GM19372 (cell line): ENCODE measurements at regions not wholly inside any gene's neighbourhood (a gene's known extent, or its start where the extent isn't known, plus 50 kb on each side); places are given as distances from the start of the nearest gene placed in this dataset.
"Not testable (repeated sequence)": the region's sequence is repeated elsewhere in the genome, so short reads cannot be mapped to it uniquely, and the experiment has no call there.

Source experiments
- ATAC-seq: cut with Tn5 transposase; IDR thresholded peaks from one replicate; pipeline ENCODE4 v1.9.1; 2021; ENCODE audit warnings: mild to moderate bottlenecking, low read depth, moderate library complexity; ENCODE audit not compliant: unreplicated experiment

DNA sequence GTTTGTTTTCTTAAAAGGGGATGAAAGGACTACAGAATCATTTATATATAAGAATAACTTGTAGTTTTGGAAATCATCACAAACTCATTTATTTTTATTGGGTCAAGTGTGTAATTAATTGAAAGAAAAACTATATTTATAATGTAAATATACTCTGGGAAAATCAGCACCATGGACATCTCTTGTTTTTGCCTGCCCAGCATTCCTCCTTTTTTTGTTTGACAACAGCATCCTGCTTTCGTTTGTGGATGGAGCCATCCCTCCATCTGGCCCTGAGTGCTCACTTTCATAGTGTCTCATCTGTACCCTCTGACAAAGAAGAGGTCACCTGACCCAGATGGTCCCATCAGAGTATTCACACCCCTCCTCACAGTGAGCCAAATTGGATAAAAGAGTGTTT lies 308.2 kb upstream of the HTR1E start:
- no peak for ATAC-seq

DNA sequence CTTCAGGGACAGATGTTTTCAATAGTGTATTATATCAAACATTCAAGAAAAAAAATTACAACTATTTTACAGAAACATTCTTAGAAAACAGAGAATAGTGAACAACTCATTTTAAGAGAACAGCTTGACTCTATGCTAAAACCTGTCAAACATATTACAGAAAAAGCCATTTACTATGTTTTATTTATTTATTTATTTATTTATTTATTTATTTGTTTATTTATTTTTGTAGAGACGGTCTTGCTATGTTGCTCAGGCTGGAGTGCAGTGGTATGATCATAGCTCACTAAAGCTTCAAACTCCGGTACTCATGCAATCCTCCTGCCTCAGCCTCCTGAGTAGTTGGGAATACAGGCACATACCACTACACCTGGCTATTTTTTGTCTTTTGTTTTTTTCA lies 317.9 kb upstream of the HTR1E start:
- ATAC-seq = no peak

DNA sequence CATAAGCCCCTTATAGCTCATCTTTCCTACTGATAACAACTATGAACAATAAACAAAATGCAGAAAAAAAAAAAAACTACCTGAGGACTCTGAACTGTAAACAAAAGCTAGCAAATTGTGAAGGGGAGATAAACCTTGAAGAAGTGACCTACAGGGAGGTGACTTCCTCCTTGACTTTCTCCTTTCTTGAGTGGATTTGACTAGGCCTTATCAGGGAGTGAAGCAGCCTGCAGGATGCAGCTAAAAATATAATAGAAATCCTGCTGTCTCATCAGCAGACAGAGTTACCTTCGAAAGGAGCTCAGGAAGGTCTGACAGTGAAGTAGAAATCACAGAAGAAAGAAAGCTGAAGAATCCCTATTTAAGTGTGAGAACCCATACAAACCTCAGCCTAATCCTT lies 322.0 kb upstream of the HTR1E start:
- no peak for ATAC-seq

DNA sequence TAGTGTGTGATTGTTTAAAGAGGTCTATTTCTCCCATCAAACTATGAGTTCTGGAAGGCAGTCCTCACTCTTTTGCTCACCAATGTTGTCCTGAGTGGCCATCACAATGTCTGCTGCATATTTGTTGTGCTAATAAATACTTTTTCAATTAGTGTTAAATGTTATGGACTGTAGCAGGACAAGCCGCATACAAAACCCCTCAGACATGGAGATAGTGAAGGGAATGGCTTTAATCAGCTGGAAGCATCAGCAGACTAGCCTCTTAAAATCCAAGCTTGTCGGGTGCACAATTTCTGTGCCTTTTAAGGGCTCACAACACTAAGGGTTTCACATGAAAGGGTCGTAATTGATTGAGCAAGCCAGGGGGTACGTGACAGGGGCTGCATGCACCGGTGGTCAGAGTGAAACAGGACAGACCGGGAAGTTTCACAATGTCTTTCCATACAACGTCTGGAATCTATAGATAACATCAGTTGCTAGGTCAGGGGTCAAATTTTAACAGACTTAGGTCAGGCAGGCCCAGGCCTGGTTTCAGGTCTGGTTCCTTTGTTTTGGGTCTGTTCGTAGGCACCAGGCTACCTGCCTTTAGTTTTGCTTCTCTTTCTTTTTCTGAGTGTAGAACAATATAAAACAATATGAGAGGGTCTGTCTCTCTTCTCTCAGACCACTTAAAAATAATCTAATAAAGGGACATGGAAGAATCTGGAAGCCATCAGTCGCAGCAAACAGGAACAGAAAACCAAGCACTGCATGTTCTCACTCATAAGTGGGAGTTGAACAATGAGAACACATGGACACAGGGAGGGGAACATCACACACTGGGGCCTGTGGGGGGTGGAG lies 327.6 kb upstream of the HTR1E start:
- no peak for ATAC-seq

DNA sequence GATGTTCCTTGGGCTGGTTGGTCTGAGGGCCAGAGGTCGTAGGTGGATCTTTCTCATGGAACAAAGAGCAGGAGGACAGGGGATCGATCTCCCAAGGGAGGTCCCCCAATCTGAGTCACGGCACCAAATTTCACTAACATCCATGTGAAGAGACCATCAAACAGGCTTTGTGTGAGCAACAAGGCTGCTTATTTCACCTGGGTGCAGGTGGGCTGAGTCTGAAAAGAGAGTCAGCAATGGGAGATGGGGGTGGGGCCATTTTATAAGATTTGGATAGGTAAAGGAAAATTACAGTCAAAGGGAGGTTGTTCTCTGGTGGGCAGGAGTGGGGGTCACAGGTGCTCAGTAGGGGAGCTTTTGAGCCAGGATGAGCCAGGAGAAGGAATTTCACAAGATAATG lies 334.0 kb upstream of the HTR1E start:
- not testable (repeated sequence) for ATAC-seq

DNA sequence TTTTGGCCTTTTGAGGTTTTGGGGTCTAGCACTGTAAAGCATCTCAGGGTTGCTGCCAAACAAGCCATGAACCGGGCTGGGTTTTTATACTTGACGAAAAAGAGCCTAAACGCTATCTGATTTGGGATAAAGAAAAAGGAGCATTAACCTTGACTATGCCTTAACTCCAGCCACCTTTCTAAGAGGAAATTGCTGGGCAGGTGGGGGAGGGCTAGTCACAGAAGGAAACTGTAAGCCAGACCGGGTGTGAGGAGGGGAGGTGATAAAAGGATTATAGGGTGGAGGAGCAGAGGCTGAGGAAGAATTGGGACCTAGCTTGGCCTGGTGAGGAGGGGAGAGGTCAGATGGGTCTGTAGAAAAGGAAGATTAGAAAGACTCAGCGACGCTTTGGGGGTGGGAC lies 335.2 kb upstream of the HTR1E start:
- not testable (repeated sequence) for ATAC-seq

DNA sequence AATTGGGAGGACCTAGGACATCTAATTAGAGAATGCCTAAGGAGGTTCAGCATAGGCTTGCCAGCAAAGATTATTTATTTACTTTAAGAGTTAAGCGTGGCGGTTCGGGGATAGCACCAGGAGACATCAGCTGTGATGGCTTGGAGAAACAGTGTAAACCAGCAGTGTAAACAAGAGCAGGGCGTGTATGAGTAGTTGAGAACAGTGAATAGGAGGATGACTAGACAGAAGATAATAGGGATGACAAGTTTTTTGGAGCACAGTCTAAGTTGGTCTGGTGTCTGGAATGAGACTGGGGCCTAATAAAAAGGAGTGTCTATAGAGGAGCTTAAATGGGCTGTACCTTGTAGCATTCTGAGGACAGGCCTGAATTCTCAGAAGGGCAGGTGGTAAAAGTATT lies 338.4 kb upstream of the HTR1E start:
- not testable (repeated sequence) for ATAC-seq

DNA sequence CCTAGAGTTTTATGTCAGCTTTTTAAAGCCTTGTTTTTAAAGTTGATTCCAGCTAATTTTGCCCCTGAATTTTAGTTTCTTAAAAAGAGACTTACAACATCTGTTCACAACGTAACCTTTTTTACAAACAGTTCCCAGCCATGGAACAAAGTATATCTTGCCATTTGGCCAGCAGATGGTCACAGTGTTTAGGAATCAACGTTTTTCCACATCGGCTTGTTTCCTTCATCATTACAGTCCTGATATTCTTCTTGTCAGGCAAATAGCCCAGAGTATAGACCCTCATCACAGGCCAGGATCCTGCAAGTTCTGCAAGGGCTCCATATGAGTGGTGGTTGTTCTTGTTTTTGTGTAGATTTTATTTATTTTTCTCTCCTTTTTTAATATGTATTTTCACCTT lies 341.7 kb upstream of the HTR1E start:
- ATAC-seq = no peak

DNA sequence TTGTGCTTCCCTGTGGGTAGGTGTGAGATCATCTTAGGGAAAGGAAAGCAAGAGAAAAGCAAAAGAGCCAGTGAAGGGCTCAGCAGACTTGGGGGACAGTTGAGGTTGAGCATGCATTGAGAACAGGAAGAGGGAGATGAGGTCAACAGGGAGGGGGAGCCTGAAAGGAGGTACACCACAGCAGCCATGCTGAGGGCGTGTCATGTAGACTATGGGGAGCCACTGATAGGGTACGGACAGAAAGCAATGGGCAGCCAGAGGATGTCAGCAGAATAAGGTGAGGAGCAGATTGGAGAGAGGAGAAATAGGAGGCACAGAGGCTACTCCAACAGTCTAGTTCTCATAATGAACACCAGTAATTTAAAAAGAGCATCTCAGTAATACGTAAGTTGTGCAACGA lies 351.1 kb upstream of the HTR1E start:
- ATAC-seq = no peak

DNA sequence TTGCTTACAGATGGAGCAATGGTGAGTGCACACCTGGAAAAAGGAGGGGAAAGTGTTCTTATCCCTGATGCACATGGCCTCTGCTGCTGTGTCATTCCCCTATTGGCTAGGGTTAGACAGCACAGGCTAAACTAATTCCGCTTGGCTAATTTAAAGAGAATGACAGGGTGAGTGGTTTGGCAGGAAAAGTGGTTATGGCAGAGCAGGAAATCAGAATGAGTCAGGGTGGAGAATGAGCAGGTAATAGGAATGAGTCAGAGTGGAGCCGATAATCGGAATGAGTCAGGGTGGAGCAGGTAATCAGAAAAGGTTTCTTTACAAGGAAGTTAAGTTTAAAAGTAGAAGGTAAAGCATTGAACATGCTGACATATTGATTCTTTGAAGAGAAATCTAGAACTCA lies 355.5 kb upstream of the HTR1E start:
- no peak for ATAC-seq

DNA sequence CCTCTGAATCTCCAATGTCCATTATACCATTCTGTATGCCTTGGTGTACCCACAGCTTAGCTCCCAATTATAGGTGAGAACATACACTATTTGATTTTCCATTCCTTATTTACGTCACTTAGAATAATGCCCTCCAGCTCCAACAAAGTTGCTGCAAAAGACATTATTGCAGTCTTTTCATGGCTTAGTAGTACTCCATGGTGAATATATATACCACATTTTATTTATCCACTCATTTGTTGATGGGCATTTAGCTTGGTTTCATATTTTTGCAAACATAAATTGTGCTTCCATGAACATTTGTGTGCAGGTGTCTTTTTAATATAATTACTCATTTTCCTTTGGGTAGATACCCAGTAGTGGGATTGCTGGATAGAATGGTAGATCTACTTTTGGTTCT lies 374.1 kb upstream of the HTR1E start:
- no peak for ATAC-seq

DNA sequence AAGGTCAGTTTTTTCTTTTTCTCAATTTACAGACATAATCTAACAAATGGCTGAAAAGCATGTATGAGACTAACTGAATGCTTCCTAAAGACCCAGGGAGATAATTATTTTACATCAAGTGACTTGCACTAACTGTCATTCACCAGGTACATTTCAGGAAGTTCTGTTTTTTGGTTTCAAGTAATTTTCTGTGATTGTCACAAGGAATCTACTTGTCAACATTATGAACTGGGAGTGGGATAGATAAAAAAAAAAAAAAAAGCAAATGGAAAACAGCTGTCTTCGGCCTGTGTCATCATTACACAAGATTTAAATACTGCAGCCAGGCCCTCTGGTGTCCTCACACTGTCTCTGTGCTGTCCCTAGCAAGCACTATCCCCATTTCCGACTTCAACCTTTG lies 379.0 kb upstream of the HTR1E start:
- ATAC-seq = no peak

DNA sequence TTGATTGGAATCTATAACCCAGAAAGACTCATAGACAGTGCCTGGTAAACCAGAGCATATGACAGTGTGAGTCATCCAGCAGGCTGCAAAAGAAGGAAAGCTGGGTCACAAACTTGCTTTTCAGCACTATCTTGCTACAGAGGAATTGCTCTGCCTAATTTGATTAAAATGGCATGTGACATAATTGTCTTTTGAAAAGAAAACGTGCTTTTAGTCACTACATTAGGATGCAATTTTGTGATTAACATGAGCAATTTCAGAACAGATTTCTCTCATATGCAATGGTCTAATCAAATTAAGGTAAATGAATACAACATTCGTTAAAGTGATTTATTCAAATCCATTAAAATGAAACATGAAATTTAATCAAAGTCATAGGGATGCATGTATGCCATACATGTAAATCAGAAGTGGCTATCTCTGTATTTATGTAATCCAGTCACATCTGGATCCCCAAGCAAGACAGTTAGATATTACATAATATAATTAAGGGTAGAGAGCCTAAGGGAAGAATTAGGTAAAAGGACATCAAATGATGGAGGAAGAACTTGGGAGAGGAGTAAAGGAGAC lies 400.0 kb upstream of the HTR1E start:
- no peak for ATAC-seq

DNA sequence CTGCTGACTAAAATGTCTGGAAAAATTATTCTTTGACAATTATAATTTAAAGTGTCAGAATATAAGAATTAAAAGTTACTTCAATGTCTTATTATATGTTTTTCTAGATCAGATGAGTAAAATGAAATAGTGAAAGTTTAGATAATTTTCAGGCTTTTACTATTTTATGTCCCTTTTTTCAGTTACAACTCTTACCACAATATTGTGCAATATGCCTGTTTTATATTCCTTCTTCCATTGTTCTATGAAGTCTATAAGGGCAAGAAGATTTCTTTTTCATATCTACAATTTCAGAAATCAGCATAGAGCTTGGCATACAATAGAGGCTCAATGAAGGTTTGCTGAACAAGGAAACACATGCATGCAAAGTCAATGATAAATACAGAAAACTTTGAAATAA lies 401.2 kb upstream of the HTR1E start:
- ATAC-seq = no peak

DNA sequence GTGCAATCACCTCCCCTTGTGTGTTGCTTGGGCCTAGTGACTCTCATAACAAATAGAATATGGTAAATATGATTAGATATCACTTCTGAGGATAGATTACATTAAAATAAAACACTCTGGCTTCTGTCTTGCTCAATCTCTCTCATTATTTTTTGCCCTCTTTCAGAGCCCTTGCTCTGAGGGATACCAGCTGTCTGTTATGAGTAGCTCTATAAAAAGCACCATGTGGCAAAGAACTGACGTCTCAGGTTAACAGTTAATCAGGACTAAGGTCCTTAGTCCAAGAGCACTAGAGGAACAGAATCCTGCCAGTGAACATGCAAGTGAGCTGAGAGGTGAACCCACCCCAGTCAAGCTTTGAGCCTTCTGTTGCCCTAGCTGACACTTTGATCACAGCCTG lies 402.2 kb upstream of the HTR1E start:
- no peak for ATAC-seq

DNA sequence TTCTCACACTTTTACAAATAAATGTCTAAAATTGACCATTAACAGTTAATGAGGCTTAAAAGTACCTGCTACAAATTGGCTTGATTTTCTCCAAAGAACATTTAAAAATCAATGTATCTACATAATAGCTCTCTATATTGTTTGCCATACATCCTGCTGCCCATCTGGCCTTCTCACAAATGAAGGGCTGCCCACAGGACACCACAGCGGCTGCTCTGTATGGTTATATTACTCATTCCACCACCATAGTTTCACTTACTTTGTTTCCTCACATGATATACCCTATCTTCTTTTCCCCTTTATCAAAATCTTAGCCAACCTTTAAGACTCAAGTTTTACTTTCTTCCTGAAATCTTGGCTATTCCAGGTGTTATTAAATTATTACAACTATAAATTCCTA lies 407.7 kb upstream of the HTR1E start:
- no peak for ATAC-seq

DNA sequence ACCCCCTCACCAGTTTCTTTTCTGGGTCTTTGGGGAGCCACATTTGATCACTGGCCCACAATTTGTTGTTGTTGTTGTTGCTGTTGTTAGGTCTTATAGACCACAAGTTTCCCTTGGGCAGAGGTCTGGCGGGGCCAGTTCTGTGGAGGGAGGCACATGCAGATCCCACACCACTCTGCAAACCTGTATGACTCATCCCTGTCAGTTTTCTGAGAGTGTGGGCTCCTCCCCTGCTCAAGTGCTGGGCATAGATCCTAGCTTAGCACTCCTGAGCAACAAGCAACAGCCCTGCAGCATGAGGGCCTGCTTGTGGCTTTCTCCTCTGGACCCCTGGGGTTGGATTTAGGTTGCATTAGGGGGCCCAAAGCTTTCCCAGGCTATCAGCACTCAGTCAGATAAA lies 411.1 kb upstream of the HTR1E start:
- ATAC-seq = no peak

DNA sequence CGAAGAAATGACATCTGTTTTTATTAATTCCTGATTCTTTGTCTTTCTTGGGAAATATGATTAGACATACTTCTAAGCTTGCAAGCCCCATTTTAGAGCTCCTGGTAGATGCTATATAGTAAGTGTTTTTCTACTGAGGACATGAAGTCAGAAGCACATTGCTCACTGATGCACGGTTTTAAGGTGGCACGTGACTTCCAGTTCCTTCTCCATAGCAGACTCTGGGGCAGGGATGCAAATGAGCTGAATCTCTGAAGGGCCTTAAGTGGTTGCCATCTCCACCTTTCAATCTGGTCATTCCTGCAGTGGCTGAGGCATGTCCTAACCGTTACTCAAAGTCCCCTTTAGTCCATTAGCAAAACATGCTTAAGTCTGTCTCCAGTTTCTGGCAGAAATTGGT lies 421.2 kb upstream of the HTR1E start:
- ATAC-seq = no peak

DNA sequence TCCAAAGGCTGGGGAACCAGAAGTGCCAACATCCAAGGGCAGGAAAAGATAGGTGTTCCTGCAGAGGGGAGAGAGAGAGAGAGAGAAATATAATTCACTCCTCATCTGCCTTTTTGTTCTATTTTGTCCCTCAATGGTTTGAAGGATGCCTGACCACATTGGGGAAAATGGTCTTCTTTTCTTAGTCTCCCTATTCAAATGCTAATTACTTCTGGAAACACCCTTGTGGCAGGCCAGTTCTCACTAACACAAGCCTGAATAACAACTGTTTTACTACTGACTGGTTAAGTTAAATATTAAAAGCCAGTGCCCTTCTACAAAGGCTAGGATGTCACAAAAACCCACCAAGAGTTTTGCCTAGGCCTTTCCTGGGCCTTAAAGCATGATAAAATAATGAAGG lies 425.4 kb upstream of the HTR1E start:
- ATAC-seq = no peak

DNA sequence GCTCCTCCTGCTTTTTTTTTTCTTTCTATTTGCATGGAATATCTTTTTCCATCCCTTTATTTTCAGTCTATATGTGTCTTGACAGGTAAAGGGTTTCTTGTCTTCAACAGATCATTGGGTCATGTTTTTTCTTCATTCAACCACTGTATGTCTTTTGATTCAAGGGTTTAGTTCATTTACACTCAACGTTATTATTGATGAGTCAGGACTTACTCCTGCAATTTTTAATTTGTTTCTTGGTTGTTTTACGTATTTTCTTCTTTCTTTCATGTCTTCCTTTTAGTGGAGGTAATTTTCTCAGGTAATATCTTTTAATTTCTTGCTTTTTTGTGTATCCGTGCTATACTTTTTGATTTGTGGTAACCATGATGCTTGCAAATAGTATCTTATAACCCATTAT lies 429.1 kb upstream of the HTR1E start:
- ATAC-seq = no peak

DNA sequence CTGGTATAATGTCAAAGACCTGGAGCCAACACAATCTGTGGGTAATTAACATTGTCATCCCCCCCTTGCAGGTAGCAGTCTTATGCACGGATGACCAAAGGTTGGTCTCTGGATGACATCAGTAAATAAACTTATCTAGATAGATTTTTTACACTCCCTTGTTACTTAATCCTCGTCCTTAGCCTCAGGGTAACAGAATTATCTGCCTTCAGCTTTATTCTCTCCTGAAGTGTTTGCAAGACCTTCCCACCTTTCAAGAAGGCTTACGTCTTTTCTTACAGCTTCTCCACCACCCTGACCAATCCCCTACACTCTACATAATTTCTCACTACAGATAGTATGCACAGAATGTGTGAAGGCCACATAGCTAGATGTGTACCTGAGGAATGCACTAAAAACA lies 434.8 kb upstream of the HTR1E start:
- ATAC-seq = no peak

DNA sequence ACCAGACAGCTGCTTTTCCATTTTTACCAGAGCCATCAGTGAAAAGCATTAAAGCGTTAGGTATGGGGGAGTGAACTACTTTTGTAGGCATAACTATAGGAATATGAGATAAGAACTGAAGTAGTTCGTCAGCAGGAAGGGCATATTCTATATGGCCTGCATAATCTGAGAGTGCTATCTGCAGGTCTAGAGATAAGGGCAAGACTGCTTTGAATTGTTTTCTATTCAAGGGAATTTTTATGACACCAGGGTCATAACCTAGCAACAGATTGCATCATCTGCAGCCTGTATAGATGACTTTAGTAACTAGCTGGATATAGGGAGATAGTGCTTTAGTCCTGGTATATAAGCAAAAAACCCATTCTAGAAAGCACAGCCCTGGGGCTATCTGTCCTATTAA lies 437.3 kb upstream of the HTR1E start:
- ATAC-seq = no peak
